Activated naive CD8-positive, alpha-beta T cell treated with anti-CD3 and anti-CD28 coated beads, Interleukin-2, amount 10 ng/mL, durations not matched to agents 7 days and 5 days (primary cell): ENCODE measurements at regions not wholly inside any gene's neighbourhood (a gene's known extent, or its start where the extent isn't known, plus 50 kb on each side); places are given as distances from the start of the nearest gene placed in this dataset.
"Not testable (repeated sequence)": the region's sequence is repeated elsewhere in the genome, so short reads cannot be mapped to it uniquely, and the experiment has no call there.

Experiments
- ATAC-seq: fragments of 150-1000 bp; cut with Tn5 transposase; one replicate; pipeline ENCODE4 v1.10.0; 2021; ENCODE audit warnings: low read depth, moderate library complexity
- POLR2A ChIA-PET: fragments of 350-600 bp; sonication (Branson Sonifier 250); formaldehyde crosslinking; loops from one replicate; lab custom pipeline; 2021; ENCODE audit warnings: antibody characterized with exemption; lab: Charles Lee
- DNase-seq: peaks from one replicate; pipeline ENCODE4 v3.0.0; 2021
- H3K27ac Mint-ChIP-seq: one replicate; pipeline ENCODE4 v1.8.0; 2022; ENCODE audit warnings: mild to moderate bottlenecking, mixed read lengths
- H3K27me3 Mint-ChIP-seq: one replicate; pipeline ENCODE4 v1.8.0; 2022; ENCODE audit warnings: mild to moderate bottlenecking, moderate library complexity, mixed read lengths
- H3K36me3 Mint-ChIP-seq: one replicate; pipeline ENCODE4 v1.8.0; 2021; ENCODE audit warnings: mild to moderate bottlenecking, mixed read lengths
- H3K4me1 Mint-ChIP-seq: one replicate; pipeline ENCODE4 v1.8.0; 2021; ENCODE audit warnings: mixed read lengths
- H3K4me3 Mint-ChIP-seq: one replicate; pipeline ENCODE4 v1.8.0; 2022; ENCODE audit warnings: mild to moderate bottlenecking, moderate library complexity, mixed read lengths
- H3K9me3 Mint-ChIP-seq: one replicate; pipeline ENCODE4 v1.8.0; 2021; ENCODE audit warnings: mixed read lengths

- no peak overlapping the region for H3K4me3 Mint-ChIP-seq
- H3K36me3 Mint-ChIP-seq, result no peaks in the 10 kb centered on the region
- POLR2A ChIA-PET, result no interaction called here
- ATAC-seq (no peak), DNase-seq (no peak)
- H3K27me3 Mint-ChIP-seq, result peaks cover 31% of the 10 kb centered on the region
- H3K4me1 Mint-ChIP-seq, result no peaks in the 10 kb centered on the region
- H3K27ac Mint-ChIP-seq, result no peak overlapping the region
- no peaks in the 10 kb centered on the region for H3K9me3 Mint-ChIP-seq
These were observed 76.9 kb upstream of the TOP3B start for GRCh38 chr22:22059291-22060002.

- Mint-ChIP-seq H3K27ac (no peak overlapping the region), H3K27me3 (peaks cover 33% of the 10 kb centered on the region), H3K9me3 (no peaks in the 10 kb centered on the region), H3K4me3 (no peak overlapping the region), H3K4me1 (no peaks in the 10 kb centered on the region), H3K36me3 (no peaks in the 10 kb centered on the region)
- ATAC-seq (no peak), DNase-seq (no peak)
- POLR2A ChIA-PET, result no interaction called here
These were observed 76.2 kb upstream of the TOP3B start for GRCh38 chr22:22058633-22059290.

- POLR2A ChIA-PET, result no interaction called here
- no peak overlapping the region for H3K27ac Mint-ChIP-seq
- DNase-seq (no peak), ATAC-seq (no peak)
- no peaks in the 10 kb centered on the region for H3K4me1 Mint-ChIP-seq
- peaks cover 35% of the 10 kb centered on the region for H3K27me3 Mint-ChIP-seq
- no peaks in the 10 kb centered on the region for H3K36me3 Mint-ChIP-seq
- no peak overlapping the region for H3K4me3 Mint-ChIP-seq
- H3K9me3 Mint-ChIP-seq, result no peaks in the 10 kb centered on the region
These were observed 75.2 kb upstream of the TOP3B start for GRCh38 chr22:22057617-22058378.

GRCh38 chr22:22056809-22057594 is 74.4 kb upstream of the TOP3B start:
- POLR2A ChIA-PET, ATAC-seq, H3K27ac Mint-ChIP-seq, DNase-seq, H3K4me1 Mint-ChIP-seq, H3K36me3 Mint-ChIP-seq, H3K4me3 Mint-ChIP-seq, H3K9me3 Mint-ChIP-seq: not testable (repeated sequence)
- peaks cover 42% of the 10 kb centered on the region for H3K27me3 Mint-ChIP-seq

DNA sequence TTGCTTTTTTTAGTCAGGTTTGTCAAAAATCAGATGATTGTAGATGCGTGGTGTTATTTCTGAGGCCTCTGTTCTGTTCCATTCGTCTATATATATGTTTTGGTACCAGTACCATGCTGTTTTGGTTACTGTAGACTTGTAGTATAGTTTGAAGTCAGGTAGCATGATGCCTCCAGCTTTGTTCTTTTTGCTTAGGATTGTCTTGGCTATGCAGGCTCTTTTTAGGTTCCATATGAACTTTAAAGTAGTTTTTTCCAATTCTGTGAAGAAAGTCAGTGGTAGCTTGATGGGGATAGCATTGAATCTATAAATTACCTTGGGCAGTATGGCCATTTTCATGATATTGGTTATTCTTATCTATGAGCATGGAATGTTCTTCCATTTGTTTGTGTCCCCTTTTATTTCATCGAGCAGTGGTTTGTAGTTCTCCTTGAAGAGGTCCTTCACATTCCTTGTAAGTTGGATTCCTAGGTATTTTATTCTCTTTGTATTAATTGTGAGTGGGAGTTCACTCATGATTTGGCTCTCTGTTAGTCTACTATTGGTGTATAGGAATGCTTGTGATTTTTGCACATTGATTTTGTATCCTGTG is 70.1 kb upstream of the TOP3B start:
- not testable (repeated sequence) for H3K36me3 Mint-ChIP-seq

DNA sequence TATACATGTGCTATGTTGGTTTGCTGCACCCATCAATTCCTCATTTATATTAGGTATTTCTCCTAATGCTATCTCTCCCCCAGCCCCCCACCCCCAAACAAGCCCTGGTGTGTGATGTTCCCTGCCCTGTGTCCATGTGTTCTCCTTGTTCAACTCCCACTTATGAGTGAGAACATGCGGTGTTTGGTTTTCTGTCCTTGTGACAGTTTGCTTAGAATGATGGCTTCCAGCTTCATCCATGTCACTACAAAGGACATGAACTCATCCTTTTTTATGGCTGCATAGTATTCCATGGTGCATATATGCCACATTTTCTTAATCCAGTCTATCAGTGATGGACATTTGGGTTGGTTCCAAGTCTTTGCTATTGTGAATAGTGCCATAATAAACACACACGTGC is 68.4 kb upstream of the TOP3B start:
- POLR2A ChIA-PET, result not testable (repeated sequence)

More for the DNA sequence above, 70.1 kb upstream of the TOP3B start:
- H3K27me3 Mint-ChIP-seq, result peaks cover 36% of the 10 kb centered on the region
- ATAC-seq, H3K9me3 Mint-ChIP-seq, H3K27ac Mint-ChIP-seq, H3K4me1 Mint-ChIP-seq, H3K4me3 Mint-ChIP-seq, POLR2A ChIA-PET, DNase-seq: not testable (repeated sequence)

GRCh38 chr22:22050141-22050775 is 67.7 kb upstream of the TOP3B start:
- Mint-ChIP-seq H3K27me3 (peaks cover 42% of the 10 kb centered on the region), H3K9me3 (no peaks in the 10 kb centered on the region), H3K4me1 (peaks cover 1% of the 10 kb centered on the region), H3K4me3 (no peak overlapping the region), H3K27ac (no peak overlapping the region), H3K36me3 (no peaks in the 10 kb centered on the region)
- ATAC-seq, result no peak
- POLR2A ChIA-PET, result no interaction called here
- DNase-seq, result no peak

More for the DNA sequence above, 68.4 kb upstream of the TOP3B start:
- H3K9me3 Mint-ChIP-seq, H3K4me3 Mint-ChIP-seq, H3K27ac Mint-ChIP-seq, H3K36me3 Mint-ChIP-seq, ATAC-seq, DNase-seq, H3K4me1 Mint-ChIP-seq: not testable (repeated sequence)
- peaks cover 44% of the 10 kb centered on the region for H3K27me3 Mint-ChIP-seq

GRCh38 chr22:22049684-22050083 is 67.1 kb upstream of the TOP3B start:
- POLR2A ChIA-PET, result no interaction called here
- ATAC-seq (no peak), DNase-seq (no peak)
- no peak overlapping the region for H3K4me3 Mint-ChIP-seq
- no peaks in the 10 kb centered on the region for H3K36me3 Mint-ChIP-seq
- peaks cover 1% of the 10 kb centered on the region for H3K4me1 Mint-ChIP-seq
- no peaks in the 10 kb centered on the region for H3K9me3 Mint-ChIP-seq
- peaks cover 42% of the 10 kb centered on the region for H3K27me3 Mint-ChIP-seq
- H3K27ac Mint-ChIP-seq, result no peak overlapping the region

GRCh38 chr22:22048981-22049531 is 66.5 kb upstream of the TOP3B start:
- Mint-ChIP-seq H3K27me3 (peaks cover 38% of the 10 kb centered on the region), H3K27ac (no peak overlapping the region), H3K4me1 (peaks cover 1% of the 10 kb centered on the region), H3K4me3 (no peak overlapping the region), H3K36me3 (no peaks in the 10 kb centered on the region), H3K9me3 (no peaks in the 10 kb centered on the region)
- POLR2A ChIA-PET, result no interaction called here
- no peak for ATAC-seq
- no peak for DNase-seq

GRCh38 chr22:22048318-22048942 is 65.8 kb upstream of the TOP3B start:
- Mint-ChIP-seq H3K27ac (no peak overlapping the region), H3K36me3 (no peaks in the 10 kb centered on the region), H3K4me3 (no peak overlapping the region), H3K9me3 (no peaks in the 10 kb centered on the region), H3K4me1 (peaks cover 1% of the 10 kb centered on the region), H3K27me3 (peaks cover 35% of the 10 kb centered on the region)
- POLR2A ChIA-PET, result no interaction called here
- no peak for DNase-seq
- no peak for ATAC-seq

DNA sequence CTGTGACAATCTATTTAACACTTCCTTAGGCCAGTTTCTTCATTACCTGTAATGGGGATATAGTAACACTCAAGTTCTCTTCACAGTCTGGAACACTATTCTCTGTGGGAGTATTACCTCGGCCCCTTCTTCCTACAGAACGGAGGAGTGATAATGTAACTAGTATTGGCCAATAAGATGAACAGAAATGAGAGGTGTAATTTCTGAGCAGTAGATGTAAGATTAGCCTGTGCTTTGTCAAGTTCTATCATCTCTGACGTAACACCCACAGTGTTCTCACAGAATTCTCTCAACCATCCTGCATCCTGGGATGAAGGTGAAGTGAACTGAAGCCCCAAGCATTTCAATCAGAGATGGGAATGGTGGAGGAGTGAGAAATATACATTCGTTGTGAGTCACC is 65.2 kb upstream of the TOP3B start:
- POLR2A ChIA-PET, result no interaction called here
- Mint-ChIP-seq H3K36me3 (no peaks in the 10 kb centered on the region), H3K27ac (no peak overlapping the region), H3K9me3 (no peaks in the 10 kb centered on the region), H3K4me3 (no peak overlapping the region), H3K27me3 (peaks cover 33% of the 10 kb centered on the region), H3K4me1 (peaks cover 1% of the 10 kb centered on the region)
- ATAC-seq (no peak), DNase-seq (no peak)

DNA sequence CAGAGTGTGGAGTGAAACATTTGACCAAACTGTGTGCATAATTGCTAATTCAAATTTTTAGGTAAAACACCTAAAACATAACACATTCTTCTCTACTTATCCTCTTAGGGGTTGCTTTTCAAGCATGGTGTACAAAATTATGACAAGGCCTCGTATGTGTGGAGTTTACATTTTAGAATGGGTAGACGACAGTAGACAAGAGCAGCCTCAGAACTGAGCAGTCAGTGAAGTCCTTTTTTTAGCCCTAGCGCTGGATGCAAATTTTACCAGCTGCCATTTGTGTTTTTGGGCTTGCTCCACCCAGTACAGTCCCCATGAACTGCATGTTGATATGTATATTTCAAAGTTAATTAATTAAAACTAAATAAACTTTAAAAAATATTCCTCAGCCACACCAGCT is 64.7 kb upstream of the TOP3B start:
- POLR2A ChIA-PET, result no interaction called here
- H3K4me3 Mint-ChIP-seq, result no peak overlapping the region
- no peak for DNase-seq

More for the DNA sequence above, 64.7 kb upstream of the TOP3B start:
- ATAC-seq, result no peak
- H3K9me3 Mint-ChIP-seq, result no peaks in the 10 kb centered on the region
- H3K27me3 Mint-ChIP-seq, result peaks cover 28% of the 10 kb centered on the region
- H3K36me3 Mint-ChIP-seq, result no peaks in the 10 kb centered on the region
- peaks cover 1% of the 10 kb centered on the region for H3K4me1 Mint-ChIP-seq
- H3K27ac Mint-ChIP-seq, result no peak overlapping the region
